DMS153 treated with DMSO at 0.1 percent for 48 hours (cell line): ENCODE measurements at regions not wholly inside any gene's neighbourhood (a gene's known extent, or its start where the extent isn't known, plus 50 kb on each side); places are given as distances from the start of the nearest gene placed in this dataset.

Source experiments
- DNase-seq: peaks from one replicate; lab custom pipeline; 2025; ENCODE audit not compliant: unreplicated experiment; lab: John Stamatoyannopoulos, UW

DNA sequence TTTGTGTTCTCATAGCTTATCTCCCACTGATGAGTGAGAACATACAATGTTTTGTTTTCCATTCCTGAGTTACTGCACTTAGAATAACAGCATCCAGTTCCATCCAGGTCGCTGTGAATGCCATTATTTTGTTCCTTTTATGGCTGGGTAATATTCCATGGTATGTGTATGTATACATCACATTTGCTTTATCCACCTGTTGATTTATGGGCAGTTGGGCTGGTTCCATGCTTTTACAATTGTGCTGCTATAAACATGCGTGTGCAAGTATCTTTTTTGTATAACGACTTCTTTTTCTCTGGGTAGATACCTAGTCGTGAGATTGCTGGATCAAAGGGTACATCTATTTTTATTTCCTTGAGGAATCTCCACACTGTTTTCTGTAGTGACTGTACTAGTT is 74.8 kb downstream of the ZNF280B start:
- DNase-seq: no peak
